CD14-positive monocyte (primary cell): ENCODE measurements at regions not wholly inside any gene's neighbourhood (a gene's known extent, or its start where the extent isn't known, plus 50 kb on each side); places are given as distances from the start of the nearest gene placed in this dataset.

Source experiments
- DNase-seq, 3 donors: peaks; one replicate each; pipeline ENCODE4 v3.0.0-alpha.2; 2011 to 2022
- H2AFZ ChIP-seq: 2 replicates; pipeline ENCODE4 v1.6.0; 2012; ENCODE audit warnings: mild to moderate bottlenecking, low read depth, low read length, inconsistent platforms; ENCODE audit not compliant: insufficient read depth, poor library complexity, severe bottlenecking
- H3K27ac ChIP-seq, 2 donors: 1 replicate in 1 of 2; 2 replicates in 1 of 2; pipeline ENCODE4 v1.5.1; 2012 to 2013; ENCODE audit warnings: low read length in 2 of 2, control low read depth in 1 of 2, inconsistent platforms in 1 of 2, low read depth in 1 of 2, mild to moderate bottlenecking in 1 of 2
- H3K27me3 ChIP-seq, 2 donors: one replicate each; pipeline versions ENCODE4 v1.6.0 to v1.6.1; 2011 to 2013; ENCODE audit warnings: low read length in 2 of 2; ENCODE audit not compliant: control insufficient read depth in 2 of 2, insufficient read depth in 2 of 2
- H3K36me3 ChIP-seq, 2 donors: replicated peaks in 1 of 2; 1 replicate in 1 of 2; 2 replicates in 1 of 2; pipeline versions ENCODE4 v1.5.1 to v1.6.1; 2012 to 2013; ENCODE audit warnings: low read length in 2 of 2, control low read depth in 1 of 2, inconsistent platforms in 1 of 2, mild to moderate bottlenecking in 1 of 2; ENCODE audit not compliant: insufficient read depth in 2 of 2, control insufficient read depth in 1 of 2
- H3K4me1 ChIP-seq, 2 donors: 1 replicate in 1 of 2; 2 replicates in 1 of 2; pipeline versions ENCODE4 v1.5.1 to v1.6.1; 2012 to 2013; ENCODE audit warnings: low read length in 2 of 2, control low read depth in 1 of 2, inconsistent platforms in 1 of 2, mild to moderate bottlenecking in 1 of 2, moderate library complexity in 1 of 2; ENCODE audit not compliant: insufficient read depth in 2 of 2, control insufficient read depth in 1 of 2
- H3K4me2 ChIP-seq: replicated peaks from 2 replicates; pipeline ENCODE3; 2012; ENCODE audit warnings: low read length, moderate library complexity, mild to moderate bottlenecking; ENCODE audit not compliant: poor library complexity, severe bottlenecking; ENCODE audit errors: extremely low read depth
- H3K4me3 ChIP-seq, 3 experiments: fragments of 200-600 bp in 1 of 3; sonication (generic) in 1 of 3; replicated peaks in 1 of 3; 1 replicate in 2 of 3; 2 replicates in 1 of 3; pipeline ENCODE4 v1.5.1; 2011 to 2013; ENCODE audit warnings: low read length in 3 of 3, mild to moderate bottlenecking in 3 of 3, control low read depth in 2 of 3, low read depth in 2 of 3, inconsistent platforms in 1 of 3, moderate library complexity in 1 of 3
- H3K79me2 ChIP-seq: 2 replicates; pipeline ENCODE4 v1.6.0; 2012; ENCODE audit warnings: mild to moderate bottlenecking, control low read depth, inconsistent platforms, low read length, moderate library complexity; ENCODE audit not compliant: insufficient read depth
- H3K9ac ChIP-seq: 2 replicates; pipeline ENCODE4 v1.6.0; 2017; ENCODE audit warnings: low read length, mild to moderate bottlenecking; ENCODE audit not compliant: insufficient read depth, poor library complexity, severe bottlenecking
- H3K9me3 ChIP-seq, 2 donors: replicated peaks in 1 of 2; 1 replicate in 1 of 2; 2 replicates in 1 of 2; pipeline versions ENCODE4 v1.5.1 to v1.6.1; 2012 to 2013; ENCODE audit warnings: low read length in 2 of 2, control low read depth in 1 of 2; ENCODE audit not compliant: control insufficient read depth in 1 of 2, insufficient read depth in 1 of 2
- H4K20me1 ChIP-seq: 2 replicates; pipeline ENCODE4 v1.6.0; 2012; ENCODE audit warnings: mild to moderate bottlenecking, low read length, control low read depth, moderate library complexity; ENCODE audit not compliant: insufficient read depth
- H3K27ac Mint-ChIP-seq, 7 donors: one replicate each; pipeline ENCODE4 v1.8.0; 2020; ENCODE audit warnings: mild to moderate bottlenecking in 7 of 7, mixed read lengths in 7 of 7, moderate library complexity in 6 of 7, inconsistent platforms in 2 of 7
- H3K27me3 Mint-ChIP-seq, 3 donors: one replicate each; pipeline ENCODE4 v1.8.0; 2021 to 2022; ENCODE audit warnings: low read depth in 3 of 3, mild to moderate bottlenecking in 3 of 3, mixed read lengths in 3 of 3, moderate library complexity in 3 of 3, inconsistent platforms in 1 of 3
- H3K36me3 Mint-ChIP-seq, 2 donors: one replicate each; pipeline ENCODE4 v1.8.0; 2020; ENCODE audit warnings: mixed read lengths in 2 of 2, inconsistent platforms in 1 of 2, mild to moderate bottlenecking in 1 of 2
- H3K4me1 Mint-ChIP-seq: one replicate; pipeline ENCODE4 v1.8.0; 2020; ENCODE audit warnings: mild to moderate bottlenecking, mixed read lengths
- H3K4me3 Mint-ChIP-seq, 2 donors: one replicate each; pipeline ENCODE4 v1.8.0; 2020; ENCODE audit warnings: mild to moderate bottlenecking in 2 of 2, mixed read lengths in 2 of 2, moderate library complexity in 1 of 2
- H3K9me3 Mint-ChIP-seq, 7 donors: one replicate each; pipeline ENCODE4 v1.8.0; 2020 to 2022; ENCODE audit warnings: mixed read lengths in 7 of 7, mild to moderate bottlenecking in 6 of 7, moderate library complexity in 6 of 7, inconsistent platforms in 2 of 7
- CTCF ChIP-seq: fragments of 200-600 bp; IDR thresholded peaks from one replicate; pipeline ENCODE4 v1.8.0; 2022; ENCODE audit warnings: antibody characterized with exemption, mild to moderate bottlenecking
- WGBS: methylation state at CpG from one replicate; pipeline ENCODE4 v1.1.5; 2013; ENCODE audit warnings: missing lambda C conversion rate; ENCODE audit not compliant: insufficient coverage; 5-methylcytosine and 5-hydroxymethylcytosine counted together
- intact Hi-C, 2 donors: fragments of 100-400 bp; cut with micrococcal nuclease; formaldehyde crosslinking; loops; one replicate each; pipeline versions ENCODE4 v1.15.0 to v1.15.1; 2023

GRCh38 chr20:61041481-61041880, 210.6 kb upstream of the CDH4 start:
- no peaks in the 10 kb centered on the region for H3K27me3 ChIP-seq
- WGBS = 81% methylated on average over 3 of the region's 4 CpGs
- no peaks in the 10 kb centered on the region for H3K36me3 Mint-ChIP-seq
- H3K9me3 Mint-ChIP-seq = peaks cover 0 to 22% (median 7%) of the 10 kb centered on the region in 7 donors
- no peak overlapping the region for H3K9ac ChIP-seq
- no peak overlapping the region for H3K27ac ChIP-seq
- no peaks in the 10 kb centered on the region for H3K79me2 ChIP-seq
- no peak overlapping the region for H2AFZ ChIP-seq
- TF ChIP-seq CTCF = no peak
- H3K4me2 ChIP-seq = no peak overlapping the region
- H3K9me3 ChIP-seq = peaks cover 0 to 32% of the 10 kb centered on the region in 2 donors
- H4K20me1 ChIP-seq = no peaks in the 10 kb centered on the region
- no peaks in the 10 kb centered on the region for H3K4me1 ChIP-seq
- H3K27ac Mint-ChIP-seq = no peak overlapping the region
- H3K4me1 Mint-ChIP-seq = no peaks in the 10 kb centered on the region
- no peak overlapping the region for H3K4me3 ChIP-seq
- no peaks in the 10 kb centered on the region for H3K36me3 ChIP-seq
- intact Hi-C loops = no loop called here
- H3K27me3 Mint-ChIP-seq = peaks cover 0 to 2% (median 0%) of the 10 kb centered on the region in 3 donors
- no peak for DNase-seq
- no peak overlapping the region for H3K4me3 Mint-ChIP-seq

GRCh38 chr20:61042506-61043385, 209.3 kb upstream of the CDH4 start:
- no peak for DNase-seq
- no peak overlapping the region for H3K4me2 ChIP-seq
- H3K9me3 Mint-ChIP-seq = peaks cover 0 to 22% (median 8%) of the 10 kb centered on the region in 7 donors
- H3K27ac Mint-ChIP-seq = no peak overlapping the region
- no peak overlapping the region for H3K4me3 Mint-ChIP-seq
- H3K4me1 Mint-ChIP-seq = no peaks in the 10 kb centered on the region
- WGBS = 75% methylated on average over 18 of the region's 25 CpGs
- no peaks in the 10 kb centered on the region for H3K27me3 ChIP-seq
- no peak for TF ChIP-seq CTCF
- H3K9ac ChIP-seq = no peak overlapping the region
- H3K4me3 ChIP-seq = no peak overlapping the region
- H3K79me2 ChIP-seq = no peaks in the 10 kb centered on the region
- no peak overlapping the region for H2AFZ ChIP-seq
- intact Hi-C loops = no loop called here
- no peaks in the 10 kb centered on the region for H4K20me1 ChIP-seq
- no peak overlapping the region for H3K27ac ChIP-seq
- H3K36me3 Mint-ChIP-seq = no peaks in the 10 kb centered on the region
- no peaks in the 10 kb centered on the region for H3K36me3 ChIP-seq
- H3K27me3 Mint-ChIP-seq = peaks cover 0 to 2% (median 0%) of the 10 kb centered on the region in 3 donors
- no peaks in the 10 kb centered on the region for H3K4me1 ChIP-seq
- peaks cover 0 to 32% of the 10 kb centered on the region in 2 donors for H3K9me3 ChIP-seq
